IMR-90 (cell line): ENCODE measurements at regions not wholly inside any gene's neighbourhood (a gene's known extent, or its start where the extent isn't known, plus 50 kb on each side); places are given as distances from the start of the nearest gene placed in this dataset.
A peak's percentile ranks its signal among the peaks of the same experiment; 100 is the strongest.

Source experiments
- ATAC-seq: fragments of 200-7000 bp; cut with Tn5 transposase; 2 replicates; pipeline ENCODE4 v1.9.1; 2020; ENCODE audit warnings: low read depth, mild to moderate bottlenecking, moderate library complexity
- BruUV-seq: library from RNA; stranded (reverse); fragments of 400-500 nt; replicated peaks from 2 replicates; lab custom pipeline; 2021; lab: Mats Ljungman, UMichigan
- CTCF ChIA-PET: fragments of 300-600 bp; formaldehyde crosslinking; extraction: SDS; loops from one replicate; lab custom pipeline; 2021; ENCODE audit warnings: antibody characterized with exemption; lab: Yijun Ruan, JAX
- POLR2A ChIA-PET: fragments of 300-600 bp; sonication (Branson Sonifier 250); formaldehyde crosslinking; loops from one replicate; lab custom pipeline; 2022; ENCODE audit warnings: antibody characterized with exemption; ENCODE audit not compliant: unreplicated experiment; lab: Charles Lee
- DNase-seq: peaks from one replicate; pipeline ENCODE4 v3.0.0; 2013
- H2AFZ ChIP-seq: replicated peaks from 2 replicates; pipeline ENCODE3; 2013; ENCODE audit warnings: low read length, mild to moderate bottlenecking; ENCODE audit not compliant: poor library complexity
- H2AK5ac ChIP-seq: 2 replicates; pipeline ENCODE4 v1.6.1; 2013; ENCODE audit warnings: low read depth, low read length, inconsistent platforms
- H2AK9ac ChIP-seq: replicated peaks from 2 replicates; pipeline ENCODE3; 2013; ENCODE audit warnings: mild to moderate bottlenecking, low read depth, low read length, moderate library complexity; ENCODE audit not compliant: poor library complexity
- H2BK120ac ChIP-seq: 2 replicates; pipeline ENCODE4 v1.6.1; 2013; ENCODE audit warnings: low read depth, low read length, inconsistent platforms
- H2BK15ac ChIP-seq: 3 replicates; pipeline ENCODE4 v1.6.1; 2013; ENCODE audit warnings: low read depth, low read length, inconsistent platforms
- H2BK20ac ChIP-seq: 2 replicates; pipeline ENCODE4 v1.6.1; 2013; ENCODE audit warnings: low read depth, mild to moderate bottlenecking, inconsistent platforms, low read length, moderate library complexity
- H2BK5ac ChIP-seq: 2 replicates; pipeline ENCODE4 v1.6.1; 2013; ENCODE audit warnings: mild to moderate bottlenecking, low read depth, low read length, inconsistent platforms; ENCODE audit not compliant: poor library complexity, severe bottlenecking
- H3K14ac ChIP-seq: replicated peaks from 2 replicates; pipeline ENCODE4 v1.6.1; 2013; ENCODE audit warnings: low read depth, low read length, inconsistent platforms
- H3K18ac ChIP-seq: 2 replicates; pipeline ENCODE4 v1.6.1; 2013; ENCODE audit warnings: low read depth, low read length, control low read depth
- H3K23ac ChIP-seq: 2 replicates; pipeline ENCODE4 v1.6.1; 2013; ENCODE audit warnings: low read depth, low read length, inconsistent platforms
- H3K27ac ChIP-seq: 2 replicates; pipeline ENCODE4 v1.5.1; 2013; ENCODE audit warnings: mild to moderate bottlenecking, control low read depth, low read length; ENCODE audit not compliant: insufficient read depth
- H3K27me3 ChIP-seq: 2 replicates; pipeline ENCODE4 v1.6.1; 2013; ENCODE audit warnings: low read length; ENCODE audit not compliant: control insufficient read depth, insufficient read depth
- H3K36me3 ChIP-seq: 2 replicates; pipeline ENCODE4 v1.6.1; 2013; ENCODE audit warnings: low read length, mixed read lengths; ENCODE audit not compliant: control insufficient read depth, insufficient read depth
- H3K4ac ChIP-seq: 2 replicates; pipeline ENCODE4 v1.6.1; 2013; ENCODE audit warnings: low read depth, low read length, inconsistent platforms
- H3K4me1 ChIP-seq: 2 replicates; pipeline ENCODE4 v1.6.1; 2013; ENCODE audit warnings: low read length, mixed read lengths; ENCODE audit not compliant: control insufficient read depth, insufficient read depth
- H3K4me2 ChIP-seq: 2 replicates; pipeline ENCODE4 v1.6.1; 2013; ENCODE audit warnings: low read depth, mild to moderate bottlenecking, control low read depth, low read length, moderate library complexity
- H3K4me3 ChIP-seq: 2 replicates; pipeline ENCODE4 v1.5.1; 2013; ENCODE audit warnings: low read depth, mild to moderate bottlenecking, control low read depth, low read length, moderate library complexity; ENCODE audit not compliant: insufficient read depth
- H3K56ac ChIP-seq: 2 replicates; pipeline ENCODE4 v1.6.1; 2013; ENCODE audit warnings: low read length, inconsistent platforms; ENCODE audit not compliant: insufficient read depth; ENCODE audit errors: extremely low read depth
- H3K79me1 ChIP-seq, 2 experiments: 2 replicates each; pipeline ENCODE4 v1.6.1; 2013; ENCODE audit warnings: low read length in 2 of 2, inconsistent platforms in 1 of 2, low read depth in 1 of 2
- H3K9ac ChIP-seq: 2 replicates; pipeline ENCODE4 v1.6.1; 2013; ENCODE audit warnings: low read depth, low read length, control low read depth
- H3K9me1 ChIP-seq: 2 replicates; pipeline ENCODE4 v1.6.1; 2013; ENCODE audit warnings: low read length, inconsistent platforms; ENCODE audit not compliant: insufficient read depth
- H3K9me3 ChIP-seq: 2 replicates; pipeline ENCODE4 v1.6.1; 2013; ENCODE audit warnings: low read length; ENCODE audit not compliant: control insufficient read depth, insufficient read depth
- H4K20me1 ChIP-seq: 2 replicates; pipeline ENCODE4 v1.6.1; 2013; ENCODE audit warnings: low read length, inconsistent platforms; ENCODE audit not compliant: insufficient read depth
- H4K5ac ChIP-seq: 2 replicates; pipeline ENCODE4 v1.6.1; 2013; ENCODE audit warnings: mild to moderate bottlenecking, low read depth, low read length, control low read depth
- H4K8ac ChIP-seq, 2 experiments: 2 replicates each; pipeline ENCODE4 v1.6.1; 2013; ENCODE audit warnings: low read depth in 2 of 2, low read length in 2 of 2, control low read depth in 1 of 2, inconsistent platforms in 1 of 2
- H4K91ac ChIP-seq: 2 replicates; pipeline ENCODE4 v1.6.1; 2013; ENCODE audit warnings: low read depth, low read length, inconsistent platforms; ENCODE audit not compliant: insufficient read depth
- BHLHE40 ChIP-seq: fragments of 150-350 bp; IDR thresholded peaks from 2 replicates; pipeline ENCODE4 v1.6.1; 2016; ENCODE audit warnings: mild to moderate bottlenecking, low read depth, low read length
- MAFK ChIP-seq: IDR thresholded peaks from 2 replicates; pipeline ENCODE4 v1.6.1; 2012; ENCODE audit warnings: low read depth, low read length, improper control_type of control experiment
- POLR2A ChIP-seq: IDR thresholded peaks from 2 replicates; pipeline ENCODE4 v1.6.1; 2012; ENCODE audit warnings: mild to moderate bottlenecking, low read depth, low read length
- RAD21 ChIP-seq: IDR thresholded peaks from 2 replicates; pipeline ENCODE4 v1.6.1; 2012; ENCODE audit warnings: low read length, improper control_type of control experiment
- RFX5 ChIP-seq: IDR thresholded peaks from 2 replicates; pipeline ENCODE4 v1.8.0; 2012; ENCODE audit warnings: low read depth, mild to moderate bottlenecking, low read length, moderate library complexity
- SMC3 ChIP-seq: fragments of 150-350 bp; IDR thresholded peaks from 2 replicates; pipeline ENCODE4 v1.6.1; 2016; ENCODE audit warnings: low read depth, mild to moderate bottlenecking, antibody characterized with exemption, low read length, moderate library complexity
- WGBS, 2 experiments: methylation state at CpG; one replicate each; pipeline versions ENCODE4 v1.1.5 to v1.1.7; 2013; ENCODE audit warnings: missing lambda C conversion rate in 2 of 2; ENCODE audit not compliant: insufficient read length in 1 of 2; ENCODE audit errors: extremely low coverage in 2 of 2; 5-methylcytosine and 5-hydroxymethylcytosine counted together
- dilution Hi-C: fragments of 300-500 bp; cut with HindIII; formaldehyde crosslinking; loops from one replicate; pipeline ENCODE4 v1.14.3; 2018; ENCODE audit warnings: low sequenced_read_pairs; ENCODE audit not compliant: unreplicated experiment
- in situ Hi-C: fragments of 300-500 bp; cut with MboI; formaldehyde crosslinking; loops from 3 replicates; pipeline ENCODE4 v1.14.3; 2019; ENCODE audit warnings: low sequenced_read_pairs, inconsistent platforms, mixed read lengths
- intact Hi-C: fragments of 100-400 bp; cut with micrococcal nuclease; formaldehyde crosslinking; loops from 2 replicates; pipeline ENCODE4 v1.10.0; 2022
- TF ChIP-seq, protein P1 (sequence below): fragments of 150-350 bp; IDR thresholded peaks from 2 replicates; pipeline ENCODE4 v1.6.1; 2016; ENCODE audit warnings: low read depth, mild to moderate bottlenecking, low read length, moderate library complexity, borderline replicate concordance
- TF ChIP-seq, protein P2 (sequence below): conservative IDR thresholded peaks from 2 replicates; pipeline ENCODE4 v1.5.1; 2012; ENCODE audit warnings: mild to moderate bottlenecking, low read depth, low read length, improper control_type of control experiment

DNA sequence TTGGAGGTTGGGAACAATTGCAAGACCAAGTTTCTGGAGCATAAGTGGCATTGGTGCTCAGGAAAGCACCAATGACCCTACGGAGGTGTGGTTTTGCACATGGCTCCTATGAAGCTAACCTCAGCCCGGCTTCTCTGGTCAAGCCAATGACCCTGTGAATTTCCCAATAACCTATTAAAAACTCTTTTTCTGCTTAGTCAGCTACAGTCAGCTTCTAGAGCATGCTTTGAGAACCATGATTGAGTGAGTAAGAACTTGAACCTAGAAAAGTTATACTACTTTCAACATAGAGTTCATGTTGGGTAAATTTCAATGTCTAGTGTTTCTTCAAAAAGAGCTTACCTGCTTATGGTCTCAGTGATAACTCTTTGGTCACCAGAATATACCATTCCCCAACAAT lies 163.2 kb downstream of the RSL24D1 start:
- H4K8ac ChIP-seq = no peak overlapping the region
- H4K91ac ChIP-seq = no peak overlapping the region
- no peak overlapping the region for H2BK120ac ChIP-seq
- H3K4ac ChIP-seq = no peak overlapping the region
- ChIA-PET POLR2A (no interaction called here), CTCF (interaction anchor here (0.7 kb wide), 1 partner anchor 1290 kb away, joined by 3 read pairs; no protein-coding TSS in a partner anchor)
- no peak overlapping the region for H2AFZ ChIP-seq
- H3K23ac ChIP-seq = no peak overlapping the region
- no CpG with 5 or more reads among the region's 2 CpGs for WGBS, 2 experiments
- no peak overlapping the region for H2BK15ac ChIP-seq
- no peaks in the 10 kb centered on the region for H3K4me1 ChIP-seq
- no peaks in the 10 kb centered on the region for H3K9me1 ChIP-seq
- no peak overlapping the region for H3K9ac ChIP-seq
- H3K4me2 ChIP-seq = no peak overlapping the region
- no peak overlapping the region for H3K27ac ChIP-seq
- no peaks in the 10 kb centered on the region for H4K20me1 ChIP-seq
- no peaks in the 10 kb centered on the region for H3K36me3 ChIP-seq
- ATAC-seq (no peak), DNase-seq (no peak)
- peaks cover 5% of the 10 kb centered on the region for H3K9me3 ChIP-seq
- BruUV-seq = no TSS peak
- H2BK20ac ChIP-seq = no peak overlapping the region
- no peak overlapping the region for H2AK5ac ChIP-seq
- no peak overlapping the region for H2AK9ac ChIP-seq
- intact Hi-C loops = no loop called here
- no peaks in the 10 kb centered on the region for H3K79me1 ChIP-seq
- H3K56ac ChIP-seq = no peak overlapping the region
- H4K5ac ChIP-seq = no peak overlapping the region
- TF ChIP-seq MAFK (0 out of 2 replicates have a peak, but pooled peaks have one; percentile 19), SMC3 (no peak), BHLHE40 (no peak), RFX5 (no peak), POLR2A (no peak), RAD21 (no peak)
- TF ChIP-seq, protein P1, sequence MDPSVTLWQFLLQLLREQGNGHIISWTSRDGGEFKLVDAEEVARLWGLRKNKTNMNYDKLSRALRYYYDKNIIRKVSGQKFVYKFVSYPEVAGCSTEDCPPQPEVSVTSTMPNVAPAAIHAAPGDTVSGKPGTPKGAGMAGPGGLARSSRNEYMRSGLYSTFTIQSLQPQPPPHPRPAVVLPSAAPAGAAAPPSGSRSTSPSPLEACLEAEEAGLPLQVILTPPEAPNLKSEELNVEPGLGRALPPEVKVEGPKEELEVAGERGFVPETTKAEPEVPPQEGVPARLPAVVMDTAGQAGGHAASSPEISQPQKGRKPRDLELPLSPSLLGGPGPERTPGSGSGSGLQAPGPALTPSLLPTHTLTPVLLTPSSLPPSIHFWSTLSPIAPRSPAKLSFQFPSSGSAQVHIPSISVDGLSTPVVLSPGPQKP = no peak
- TF ChIP-seq, protein P2, sequence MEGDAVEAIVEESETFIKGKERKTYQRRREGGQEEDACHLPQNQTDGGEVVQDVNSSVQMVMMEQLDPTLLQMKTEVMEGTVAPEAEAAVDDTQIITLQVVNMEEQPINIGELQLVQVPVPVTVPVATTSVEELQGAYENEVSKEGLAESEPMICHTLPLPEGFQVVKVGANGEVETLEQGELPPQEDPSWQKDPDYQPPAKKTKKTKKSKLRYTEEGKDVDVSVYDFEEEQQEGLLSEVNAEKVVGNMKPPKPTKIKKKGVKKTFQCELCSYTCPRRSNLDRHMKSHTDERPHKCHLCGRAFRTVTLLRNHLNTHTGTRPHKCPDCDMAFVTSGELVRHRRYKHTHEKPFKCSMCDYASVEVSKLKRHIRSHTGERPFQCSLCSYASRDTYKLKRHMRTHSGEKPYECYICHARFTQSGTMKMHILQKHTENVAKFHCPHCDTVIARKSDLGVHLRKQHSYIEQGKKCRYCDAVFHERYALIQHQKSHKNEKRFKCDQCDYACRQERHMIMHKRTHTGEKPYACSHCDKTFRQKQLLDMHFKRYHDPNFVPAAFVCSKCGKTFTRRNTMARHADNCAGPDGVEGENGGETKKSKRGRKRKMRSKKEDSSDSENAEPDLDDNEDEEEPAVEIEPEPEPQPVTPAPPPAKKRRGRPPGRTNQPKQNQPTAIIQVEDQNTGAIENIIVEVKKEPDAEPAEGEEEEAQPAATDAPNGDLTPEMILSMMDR = no peak
- H3K18ac ChIP-seq = no peak overlapping the region
- H3K4me3 ChIP-seq = no peak overlapping the region
- H3K14ac ChIP-seq = no peak overlapping the region
- H2BK5ac ChIP-seq = no peak overlapping the region
- in situ Hi-C loops = no loop called here
- dilution Hi-C loops = no loop called here
- no peaks in the 10 kb centered on the region for H3K27me3 ChIP-seq
